DOHH2 (cell line): ENCODE measurements at regions not wholly inside any gene's neighbourhood (a gene's known extent, or its start where the extent isn't known, plus 50 kb on each side); places are given as distances from the start of the nearest gene placed in this dataset.

Experiments
- EZH2phosphoT487 ChIP-seq: fragments of 200-600 bp; sonication (generic); IDR thresholded peaks from 2 replicates; pipeline ENCODE4 v1.6.1; 2017; ENCODE audit warnings: borderline replicate concordance, mild to moderate bottlenecking, antibody characterized with exemption, low read length, moderate library complexity, mixed read lengths
- TF ChIP-seq, protein P1 (sequence below): fragments of 200-600 bp; sonication (generic); IDR thresholded peaks from one replicate; pipeline ENCODE4 v1.5.1; 2014; ENCODE audit warnings: antibody characterized with exemption, mild to moderate bottlenecking, low read depth, low read length; ENCODE audit not compliant: poor library complexity, severe bottlenecking

DNA sequence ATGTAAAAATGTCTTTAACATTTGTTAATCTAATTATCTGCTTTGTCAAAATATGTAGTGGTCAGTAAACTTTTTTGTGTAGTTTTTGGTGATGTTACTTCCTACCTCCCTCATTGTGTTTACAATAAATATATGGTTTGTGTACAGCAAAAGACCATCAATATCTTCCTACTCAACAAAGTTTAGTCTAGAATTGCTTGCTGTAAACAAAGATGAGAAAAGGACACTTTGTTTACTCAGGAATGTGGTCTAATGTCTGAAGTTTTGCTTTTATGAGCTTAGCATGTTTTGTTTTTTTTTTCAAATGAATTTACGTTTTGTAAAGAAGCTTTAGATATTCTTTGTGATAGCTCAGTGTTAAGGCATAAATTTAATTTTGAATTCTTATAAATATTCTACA lies 563.5 kb upstream of the SPRY2 start:
- TF ChIP-seq, protein P1, sequence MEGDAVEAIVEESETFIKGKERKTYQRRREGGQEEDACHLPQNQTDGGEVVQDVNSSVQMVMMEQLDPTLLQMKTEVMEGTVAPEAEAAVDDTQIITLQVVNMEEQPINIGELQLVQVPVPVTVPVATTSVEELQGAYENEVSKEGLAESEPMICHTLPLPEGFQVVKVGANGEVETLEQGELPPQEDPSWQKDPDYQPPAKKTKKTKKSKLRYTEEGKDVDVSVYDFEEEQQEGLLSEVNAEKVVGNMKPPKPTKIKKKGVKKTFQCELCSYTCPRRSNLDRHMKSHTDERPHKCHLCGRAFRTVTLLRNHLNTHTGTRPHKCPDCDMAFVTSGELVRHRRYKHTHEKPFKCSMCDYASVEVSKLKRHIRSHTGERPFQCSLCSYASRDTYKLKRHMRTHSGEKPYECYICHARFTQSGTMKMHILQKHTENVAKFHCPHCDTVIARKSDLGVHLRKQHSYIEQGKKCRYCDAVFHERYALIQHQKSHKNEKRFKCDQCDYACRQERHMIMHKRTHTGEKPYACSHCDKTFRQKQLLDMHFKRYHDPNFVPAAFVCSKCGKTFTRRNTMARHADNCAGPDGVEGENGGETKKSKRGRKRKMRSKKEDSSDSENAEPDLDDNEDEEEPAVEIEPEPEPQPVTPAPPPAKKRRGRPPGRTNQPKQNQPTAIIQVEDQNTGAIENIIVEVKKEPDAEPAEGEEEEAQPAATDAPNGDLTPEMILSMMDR = no peak
- TF ChIP-seq EZH2phosphoT487 = no peak
